IMR-90 (cell line): ENCODE measurements at regions not wholly inside any gene's neighbourhood (a gene's known extent, or its start where the extent isn't known, plus 50 kb on each side); places are given as distances from the start of the nearest gene placed in this dataset.

Source experiments
- ATAC-seq: fragments of 200-7000 bp; cut with Tn5 transposase; 2 replicates; pipeline ENCODE4 v1.9.1; 2020; ENCODE audit warnings: low read depth, mild to moderate bottlenecking, moderate library complexity
- BruUV-seq: library from RNA; stranded (reverse); fragments of 400-500 nt; replicated peaks from 2 replicates; lab custom pipeline; 2021; lab: Mats Ljungman, UMichigan
- CTCF ChIA-PET: fragments of 300-600 bp; formaldehyde crosslinking; extraction: SDS; loops from one replicate; lab custom pipeline; 2021; ENCODE audit warnings: antibody characterized with exemption; lab: Yijun Ruan, JAX
- POLR2A ChIA-PET: fragments of 300-600 bp; sonication (Branson Sonifier 250); formaldehyde crosslinking; loops from one replicate; lab custom pipeline; 2022; ENCODE audit warnings: antibody characterized with exemption; ENCODE audit not compliant: unreplicated experiment; lab: Charles Lee
- DNase-seq: peaks from one replicate; pipeline ENCODE4 v3.0.0; 2013
- H2AFZ ChIP-seq: replicated peaks from 2 replicates; pipeline ENCODE3; 2013; ENCODE audit warnings: low read length, mild to moderate bottlenecking; ENCODE audit not compliant: poor library complexity
- H2AK5ac ChIP-seq: 2 replicates; pipeline ENCODE4 v1.6.1; 2013; ENCODE audit warnings: low read depth, low read length, inconsistent platforms
- H2AK9ac ChIP-seq: replicated peaks from 2 replicates; pipeline ENCODE3; 2013; ENCODE audit warnings: mild to moderate bottlenecking, low read depth, low read length, moderate library complexity; ENCODE audit not compliant: poor library complexity
- H2BK120ac ChIP-seq: 2 replicates; pipeline ENCODE4 v1.6.1; 2013; ENCODE audit warnings: low read depth, low read length, inconsistent platforms
- H2BK15ac ChIP-seq: 3 replicates; pipeline ENCODE4 v1.6.1; 2013; ENCODE audit warnings: low read depth, low read length, inconsistent platforms
- H2BK20ac ChIP-seq: 2 replicates; pipeline ENCODE4 v1.6.1; 2013; ENCODE audit warnings: low read depth, mild to moderate bottlenecking, inconsistent platforms, low read length, moderate library complexity
- H2BK5ac ChIP-seq: 2 replicates; pipeline ENCODE4 v1.6.1; 2013; ENCODE audit warnings: mild to moderate bottlenecking, low read depth, low read length, inconsistent platforms; ENCODE audit not compliant: poor library complexity, severe bottlenecking
- H3K14ac ChIP-seq: replicated peaks from 2 replicates; pipeline ENCODE4 v1.6.1; 2013; ENCODE audit warnings: low read depth, low read length, inconsistent platforms
- H3K18ac ChIP-seq: 2 replicates; pipeline ENCODE4 v1.6.1; 2013; ENCODE audit warnings: low read depth, low read length, control low read depth
- H3K23ac ChIP-seq: 2 replicates; pipeline ENCODE4 v1.6.1; 2013; ENCODE audit warnings: low read depth, low read length, inconsistent platforms
- H3K27ac ChIP-seq: 2 replicates; pipeline ENCODE4 v1.5.1; 2013; ENCODE audit warnings: mild to moderate bottlenecking, control low read depth, low read length; ENCODE audit not compliant: insufficient read depth
- H3K27me3 ChIP-seq: 2 replicates; pipeline ENCODE4 v1.6.1; 2013; ENCODE audit warnings: low read length; ENCODE audit not compliant: control insufficient read depth, insufficient read depth
- H3K36me3 ChIP-seq: 2 replicates; pipeline ENCODE4 v1.6.1; 2013; ENCODE audit warnings: low read length, mixed read lengths; ENCODE audit not compliant: control insufficient read depth, insufficient read depth
- H3K4ac ChIP-seq: 2 replicates; pipeline ENCODE4 v1.6.1; 2013; ENCODE audit warnings: low read depth, low read length, inconsistent platforms
- H3K4me1 ChIP-seq: 2 replicates; pipeline ENCODE4 v1.6.1; 2013; ENCODE audit warnings: low read length, mixed read lengths; ENCODE audit not compliant: control insufficient read depth, insufficient read depth
- H3K4me2 ChIP-seq: 2 replicates; pipeline ENCODE4 v1.6.1; 2013; ENCODE audit warnings: low read depth, mild to moderate bottlenecking, control low read depth, low read length, moderate library complexity
- H3K4me3 ChIP-seq: 2 replicates; pipeline ENCODE4 v1.5.1; 2013; ENCODE audit warnings: low read depth, mild to moderate bottlenecking, control low read depth, low read length, moderate library complexity; ENCODE audit not compliant: insufficient read depth
- H3K56ac ChIP-seq: 2 replicates; pipeline ENCODE4 v1.6.1; 2013; ENCODE audit warnings: low read length, inconsistent platforms; ENCODE audit not compliant: insufficient read depth; ENCODE audit errors: extremely low read depth
- H3K79me1 ChIP-seq, 2 experiments: 2 replicates each; pipeline ENCODE4 v1.6.1; 2013; ENCODE audit warnings: low read length in 2 of 2, inconsistent platforms in 1 of 2, low read depth in 1 of 2
- H3K9ac ChIP-seq: 2 replicates; pipeline ENCODE4 v1.6.1; 2013; ENCODE audit warnings: low read depth, low read length, control low read depth
- H3K9me1 ChIP-seq: 2 replicates; pipeline ENCODE4 v1.6.1; 2013; ENCODE audit warnings: low read length, inconsistent platforms; ENCODE audit not compliant: insufficient read depth
- H3K9me3 ChIP-seq: 2 replicates; pipeline ENCODE4 v1.6.1; 2013; ENCODE audit warnings: low read length; ENCODE audit not compliant: control insufficient read depth, insufficient read depth
- H4K20me1 ChIP-seq: 2 replicates; pipeline ENCODE4 v1.6.1; 2013; ENCODE audit warnings: low read length, inconsistent platforms; ENCODE audit not compliant: insufficient read depth
- H4K5ac ChIP-seq: 2 replicates; pipeline ENCODE4 v1.6.1; 2013; ENCODE audit warnings: mild to moderate bottlenecking, low read depth, low read length, control low read depth
- H4K8ac ChIP-seq, 2 experiments: 2 replicates each; pipeline ENCODE4 v1.6.1; 2013; ENCODE audit warnings: low read depth in 2 of 2, low read length in 2 of 2, control low read depth in 1 of 2, inconsistent platforms in 1 of 2
- H4K91ac ChIP-seq: 2 replicates; pipeline ENCODE4 v1.6.1; 2013; ENCODE audit warnings: low read depth, low read length, inconsistent platforms; ENCODE audit not compliant: insufficient read depth
- CTCF ChIP-seq: conservative IDR thresholded peaks from 2 replicates; pipeline ENCODE4 v1.5.1; 2012; ENCODE audit warnings: mild to moderate bottlenecking, low read depth, low read length, improper control_type of control experiment
- MAZ ChIP-seq: IDR thresholded peaks from 2 replicates; pipeline ENCODE4 v1.6.1; 2012; ENCODE audit warnings: low read depth, mild to moderate bottlenecking, low read length, improper control_type of control experiment, moderate library complexity, borderline replicate concordance
- MXI1 ChIP-seq: IDR thresholded peaks from 2 replicates; pipeline ENCODE4 v1.6.1; 2012; ENCODE audit warnings: low read depth, mild to moderate bottlenecking, low read length, moderate library complexity, borderline replicate concordance
- NFE2L2 ChIP-seq: fragments of 150-350 bp; IDR thresholded peaks from 2 replicates; pipeline ENCODE4 v1.6.1; 2016; ENCODE audit warnings: low read depth, mild to moderate bottlenecking, low read length
- RFX5 ChIP-seq: IDR thresholded peaks from 2 replicates; pipeline ENCODE4 v1.8.0; 2012; ENCODE audit warnings: low read depth, mild to moderate bottlenecking, low read length, moderate library complexity
- SMC3 ChIP-seq: fragments of 150-350 bp; IDR thresholded peaks from 2 replicates; pipeline ENCODE4 v1.6.1; 2016; ENCODE audit warnings: low read depth, mild to moderate bottlenecking, antibody characterized with exemption, low read length, moderate library complexity
- dilution Hi-C: fragments of 300-500 bp; cut with HindIII; formaldehyde crosslinking; loops from one replicate; pipeline ENCODE4 v1.14.3; 2018; ENCODE audit warnings: low sequenced_read_pairs; ENCODE audit not compliant: unreplicated experiment
- in situ Hi-C: fragments of 300-500 bp; cut with MboI; formaldehyde crosslinking; loops from 3 replicates; pipeline ENCODE4 v1.14.3; 2019; ENCODE audit warnings: low sequenced_read_pairs, inconsistent platforms, mixed read lengths
- intact Hi-C: fragments of 100-400 bp; cut with micrococcal nuclease; formaldehyde crosslinking; loops from 2 replicates; pipeline ENCODE4 v1.10.0; 2022
- TF ChIP-seq, protein P1 (sequence below): fragments of 150-350 bp; IDR thresholded peaks from 2 replicates; pipeline ENCODE4 v1.6.1; 2017; ENCODE audit warnings: mild to moderate bottlenecking, antibody characterized with exemption, low read length, low read depth

DNA sequence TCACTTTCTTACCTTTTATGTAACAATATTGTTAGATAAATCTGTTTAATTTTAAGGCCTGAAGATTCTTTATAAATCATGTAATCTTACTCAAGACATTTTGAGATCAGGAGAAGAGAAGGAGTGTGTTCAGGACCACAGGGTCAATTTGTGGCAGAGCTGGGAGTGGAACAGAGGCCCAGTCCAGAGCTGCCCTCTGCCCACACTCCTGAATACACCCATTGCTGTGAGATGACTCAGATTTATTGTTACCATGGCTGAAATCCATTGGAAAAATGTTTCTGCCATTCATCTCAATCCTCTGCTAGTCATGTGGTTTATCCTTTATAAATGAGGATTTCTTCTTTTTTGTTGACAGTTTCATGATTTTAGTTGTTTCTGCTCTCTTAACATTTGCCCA, 100.5 kb upstream of the STXBP6 start:
- intact Hi-C loops: loop anchor here (2.0 kb wide), 1 partner anchor 102 kb away; no protein-coding TSS in a partner anchor
- Histone ChIP-seq H3K4me3 (no peak overlapping the region), H3K14ac (no peak overlapping the region), H3K9me3 (no peaks in the 10 kb centered on the region), H3K56ac (no peak overlapping the region), H4K20me1 (no peaks in the 10 kb centered on the region), H3K9me1 (no peaks in the 10 kb centered on the region), H3K9ac (no peak overlapping the region), H3K36me3 (no peaks in the 10 kb centered on the region), H2BK120ac (no peak overlapping the region), H2BK20ac (no peak overlapping the region), H3K4me1 (no peaks in the 10 kb centered on the region), H3K18ac (no peak overlapping the region), H2AK9ac (no peak overlapping the region), H2AK5ac (no peak overlapping the region), H2AFZ (no peak overlapping the region), H2BK5ac (no peak overlapping the region), H4K5ac (no peak overlapping the region), H2BK15ac (no peak overlapping the region), H3K27ac (no peak overlapping the region), H3K79me1 (no peaks in the 10 kb centered on the region), H3K4me2 (no peak overlapping the region), H4K8ac (no peak overlapping the region), H4K91ac (no peak overlapping the region), H3K27me3 (peaks cover 2% of the 10 kb centered on the region), H3K23ac (no peak overlapping the region), H3K4ac (no peak overlapping the region)
- no peak for TF ChIP-seq CTCF
- TF ChIP-seq, protein P1, sequence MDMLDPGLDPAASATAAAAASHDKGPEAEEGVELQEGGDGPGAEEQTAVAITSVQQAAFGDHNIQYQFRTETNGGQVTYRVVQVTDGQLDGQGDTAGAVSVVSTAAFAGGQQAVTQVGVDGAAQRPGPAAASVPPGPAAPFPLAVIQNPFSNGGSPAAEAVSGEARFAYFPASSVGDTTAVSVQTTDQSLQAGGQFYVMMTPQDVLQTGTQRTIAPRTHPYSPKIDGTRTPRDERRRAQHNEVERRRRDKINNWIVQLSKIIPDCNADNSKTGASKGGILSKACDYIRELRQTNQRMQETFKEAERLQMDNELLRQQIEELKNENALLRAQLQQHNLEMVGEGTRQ: no peak
- TF ChIP-seq MXI1: no peak
- no peak for TF ChIP-seq RFX5
- TF ChIP-seq NFE2L2: no peak
- no peak for TF ChIP-seq MAZ
- no peak for TF ChIP-seq SMC3
- no peak for ATAC-seq
- no TSS peak for BruUV-seq
- DNase-seq: peak; percentile 10
- in situ Hi-C loops: loop anchor here (5.0 kb wide), 1 partner anchor 413 kb away; no protein-coding TSS in a partner anchor
- CTCF ChIA-PET: no interaction called here
- POLR2A ChIA-PET: no interaction called here
- dilution Hi-C loops: no loop called here
